GM21423 (cell line): ENCODE measurements at regions not wholly inside any gene's neighbourhood (a gene's known extent, or its start where the extent isn't known, plus 50 kb on each side); places are given as distances from the start of the nearest gene placed in this dataset.

Experiments
- ATAC-seq: cut with Tn5 transposase; IDR thresholded peaks from one replicate; pipeline ENCODE4 v1.9.1; 2021; ENCODE audit warnings: mild to moderate bottlenecking, moderate library complexity; ENCODE audit not compliant: unreplicated experiment

DNA sequence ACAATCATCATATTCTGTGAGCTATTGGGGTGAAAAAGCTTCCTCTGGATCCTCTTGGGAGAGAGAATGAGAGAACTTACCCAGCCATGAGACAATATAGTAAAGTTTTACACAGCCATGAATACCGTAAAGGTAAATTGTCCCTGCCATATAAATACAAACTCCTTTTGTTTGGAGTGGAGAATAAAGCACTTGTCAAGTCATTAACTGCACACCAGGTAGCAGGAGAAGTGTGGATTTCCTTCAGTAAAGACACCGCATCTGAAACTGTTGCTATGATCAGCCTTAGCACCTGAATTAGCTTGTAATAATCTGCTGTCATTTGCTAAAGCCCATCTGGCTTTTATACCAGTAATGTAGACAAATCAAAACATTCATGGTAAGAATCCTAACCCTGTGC, 336.6 kb upstream of the SLCO3A1 start:
- ATAC-seq: no peak

DNA sequence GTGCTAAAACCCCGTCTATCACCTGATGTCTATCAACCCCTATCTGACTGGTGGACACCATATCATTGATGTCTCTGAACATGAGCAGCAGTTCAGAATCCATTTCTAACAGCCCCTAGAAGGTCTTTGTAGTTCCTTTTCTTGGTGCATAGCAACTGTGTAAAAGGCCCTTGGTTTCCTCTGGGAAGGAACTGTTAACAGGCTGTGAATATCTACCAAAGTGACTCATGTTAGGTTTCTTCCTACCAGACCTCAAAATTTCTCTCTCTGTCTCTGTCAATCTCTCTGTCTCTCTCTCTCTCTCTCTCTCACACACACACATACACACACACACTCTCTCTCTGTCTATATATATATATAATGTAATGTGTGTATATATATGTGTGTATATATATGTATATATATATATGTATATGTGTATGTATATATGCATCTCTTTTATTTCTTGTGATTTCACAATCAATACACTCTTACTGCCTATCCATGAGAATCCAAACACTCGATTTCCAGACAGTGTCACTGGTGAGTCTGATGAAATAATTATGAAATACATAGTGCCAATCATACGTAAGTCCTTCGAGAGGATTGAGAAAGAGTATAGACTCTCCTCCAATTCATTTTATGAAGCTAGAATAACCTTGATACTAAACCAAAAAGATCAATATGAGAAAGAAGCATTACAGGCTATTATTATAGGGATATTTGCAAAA, 335.9 kb upstream of the SLCO3A1 start:
- no peak for ATAC-seq

DNA sequence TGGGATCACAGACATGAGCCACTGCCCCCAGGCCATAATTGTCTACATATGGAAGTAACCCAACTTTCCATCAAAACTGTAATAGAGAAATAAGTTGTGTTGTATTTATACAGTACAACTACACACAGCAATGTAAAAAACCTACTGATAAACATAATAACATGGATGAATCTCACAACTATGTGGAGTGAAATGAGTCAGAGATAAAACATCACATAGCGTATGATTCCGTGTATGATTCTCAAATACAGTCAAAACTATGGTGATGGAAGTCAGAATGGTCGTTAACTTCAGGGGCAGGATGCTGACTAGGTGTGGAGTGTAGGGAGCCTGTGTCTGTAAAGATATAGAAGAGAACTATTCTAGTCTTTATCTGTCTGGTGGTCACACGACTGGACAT, 332.7 kb upstream of the SLCO3A1 start:
- ATAC-seq: no peak

DNA sequence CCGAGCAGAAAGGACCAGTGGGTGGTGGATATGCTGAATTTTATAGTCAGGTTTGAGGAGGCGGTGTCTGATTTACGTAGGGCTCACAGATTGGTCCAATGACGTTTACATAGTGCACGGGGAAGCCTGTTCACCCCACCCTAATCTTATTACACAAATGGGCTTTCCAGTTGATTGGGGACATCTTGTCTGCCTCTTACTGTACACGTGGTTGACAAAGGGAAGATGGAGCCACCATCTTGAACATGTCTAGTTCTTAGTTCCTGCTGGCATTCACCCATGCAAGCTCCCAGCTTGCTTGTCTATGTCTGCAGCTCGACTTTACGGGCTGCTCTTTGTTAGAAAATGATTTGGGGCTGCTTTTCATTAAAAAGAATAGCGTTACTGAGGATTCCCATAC, 332.0 kb upstream of the SLCO3A1 start:
- no peak for ATAC-seq

DNA sequence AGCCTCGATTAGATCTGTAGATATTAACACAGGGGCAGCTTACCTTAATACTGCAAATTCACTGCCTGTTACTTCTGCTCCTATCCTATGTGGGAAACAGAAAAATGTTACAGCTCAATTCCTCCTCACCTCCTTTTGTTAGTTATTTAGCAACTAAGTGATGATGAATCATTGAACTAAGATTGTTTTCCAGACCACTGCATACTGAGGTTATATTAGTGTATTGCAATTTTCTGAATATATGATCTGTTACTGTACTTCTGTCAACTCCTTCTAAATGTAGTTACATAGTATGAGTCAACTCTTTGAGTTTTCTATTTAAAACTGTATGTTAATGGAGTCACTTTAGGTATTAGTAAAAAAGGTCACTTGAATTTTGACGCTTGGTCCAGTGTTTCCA, 331.5 kb upstream of the SLCO3A1 start:
- no peak for ATAC-seq

DNA sequence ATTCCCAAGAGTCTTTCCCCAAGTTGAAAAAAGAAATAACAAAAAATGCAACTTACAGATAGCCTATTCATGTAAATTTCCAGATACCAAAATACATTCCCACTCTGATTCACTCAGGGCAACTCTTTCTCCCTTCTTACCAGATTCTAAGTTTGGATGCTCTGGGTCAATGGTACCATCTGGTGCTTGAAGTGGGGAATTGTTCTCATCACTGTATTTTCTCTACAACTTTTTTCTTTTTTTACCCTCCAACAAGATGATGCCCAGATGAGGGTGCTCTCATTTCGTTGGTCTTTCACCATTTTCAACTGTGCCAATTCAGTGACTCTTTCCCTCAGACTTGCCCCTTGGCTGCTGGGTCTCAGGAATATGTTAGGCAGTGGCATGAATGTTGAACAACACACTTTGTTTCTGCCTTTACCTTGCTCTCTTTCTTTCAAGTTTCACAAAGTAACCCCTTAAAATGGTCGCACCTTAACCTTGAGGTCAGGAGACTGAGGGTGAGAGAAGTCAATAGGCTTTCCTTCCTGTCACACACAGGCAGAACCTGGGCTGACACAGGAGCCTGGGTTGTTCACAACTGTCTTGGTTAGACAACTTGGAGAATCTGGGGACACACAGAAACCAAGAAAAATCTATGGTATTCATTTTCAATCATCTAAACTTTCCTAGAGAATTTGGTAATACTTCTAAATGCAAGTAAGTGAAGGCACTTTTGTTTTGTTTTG, 330.7 kb upstream of the SLCO3A1 start:
- ATAC-seq: no peak

DNA sequence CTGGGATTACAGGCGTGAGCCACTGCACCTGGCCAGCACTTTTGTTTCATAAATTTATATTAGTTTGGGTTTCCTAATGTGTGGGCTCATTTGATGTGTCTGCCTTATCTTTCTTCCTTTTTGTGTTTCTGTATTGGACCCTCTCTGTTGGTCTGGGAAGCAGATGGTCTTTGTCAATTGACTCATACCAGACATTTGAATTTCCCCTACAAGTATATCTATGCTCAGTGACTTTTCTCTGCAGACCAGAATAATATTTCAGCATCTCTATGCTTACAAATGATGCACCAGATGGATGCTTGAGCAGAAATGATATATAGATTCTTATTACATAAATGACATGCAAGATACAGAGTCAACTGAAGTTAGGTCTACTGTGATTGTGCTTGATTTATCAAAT, 329.9 kb upstream of the SLCO3A1 start:
- ATAC-seq: no peak

DNA sequence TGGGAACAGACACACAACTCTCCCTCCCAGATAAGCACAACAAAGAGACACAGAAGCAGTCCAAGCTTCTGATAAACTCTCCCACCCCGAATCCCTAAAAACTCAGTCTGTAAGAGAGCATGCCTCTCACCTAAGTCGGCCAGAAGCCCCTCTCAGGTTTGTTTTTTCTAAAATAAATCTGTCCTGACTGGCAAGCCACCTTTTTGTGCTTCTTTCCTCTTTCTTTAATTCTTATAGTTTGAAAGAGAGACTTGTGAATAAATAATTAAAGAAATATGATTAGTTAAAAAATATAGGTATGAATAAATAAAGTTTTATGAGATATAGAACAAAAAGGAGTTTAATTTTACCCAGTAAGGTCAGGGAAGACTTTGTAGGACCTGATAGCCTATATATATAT, 329.0 kb upstream of the SLCO3A1 start:
- no peak for ATAC-seq

DNA sequence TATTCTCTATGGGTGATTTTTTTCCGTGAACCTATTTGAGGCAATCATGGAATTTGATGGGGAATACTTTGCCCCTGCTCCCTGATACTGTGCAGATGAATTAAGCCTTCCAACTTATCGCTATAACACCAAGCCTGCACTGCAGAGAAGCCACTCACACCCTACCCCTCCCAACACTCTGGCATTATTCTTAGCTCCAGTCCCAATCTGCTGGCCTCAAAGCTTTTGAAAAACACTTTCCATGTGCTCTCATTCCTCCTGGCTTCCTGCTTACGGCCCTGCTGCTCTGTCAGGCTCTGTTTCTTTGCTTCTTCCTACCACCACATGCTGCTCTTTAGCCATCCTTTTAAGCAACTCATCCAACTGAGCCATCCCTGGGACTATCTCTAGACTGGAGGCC, 327.8 kb upstream of the SLCO3A1 start:
- ATAC-seq: no peak

DNA sequence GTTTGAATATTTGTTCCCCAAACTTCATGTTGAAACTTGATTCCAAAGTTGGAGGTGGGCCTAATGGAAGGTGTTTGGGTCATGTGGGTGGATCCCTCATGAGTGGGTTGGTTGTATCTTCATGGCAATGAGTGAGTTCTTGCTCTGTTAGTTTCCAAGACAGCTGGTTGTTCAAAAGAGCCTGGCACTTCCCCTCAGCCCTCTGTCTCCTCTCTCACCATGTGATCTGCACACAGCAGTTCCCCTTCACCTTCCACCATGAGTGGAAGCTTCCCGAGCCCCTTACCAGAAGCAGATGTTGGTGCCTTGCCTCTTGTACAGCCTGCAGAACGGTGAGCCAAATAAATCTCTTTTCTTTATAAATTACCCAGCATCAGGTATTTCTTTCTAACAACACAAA, 327.1 kb upstream of the SLCO3A1 start:
- no peak for ATAC-seq

DNA sequence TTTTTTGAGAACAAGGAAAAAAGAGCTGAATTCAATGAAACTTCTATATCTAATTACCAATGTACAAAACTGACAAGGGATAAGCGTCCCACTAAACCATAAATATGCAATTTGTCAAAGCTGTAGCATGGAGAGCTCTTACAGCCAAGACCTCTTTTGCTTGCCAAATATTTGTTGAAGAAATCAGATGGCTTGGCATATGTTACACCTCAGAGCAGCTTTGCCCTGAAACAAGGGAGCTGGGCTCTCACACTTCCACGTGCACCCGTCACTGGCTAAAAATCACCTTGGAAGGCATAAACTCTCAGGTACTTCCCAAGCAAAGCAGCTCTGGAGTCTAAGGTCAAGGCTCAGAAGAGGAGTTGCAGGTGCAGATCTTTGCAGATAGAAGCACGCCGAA, 324.7 kb upstream of the SLCO3A1 start:
- ATAC-seq: no peak

DNA sequence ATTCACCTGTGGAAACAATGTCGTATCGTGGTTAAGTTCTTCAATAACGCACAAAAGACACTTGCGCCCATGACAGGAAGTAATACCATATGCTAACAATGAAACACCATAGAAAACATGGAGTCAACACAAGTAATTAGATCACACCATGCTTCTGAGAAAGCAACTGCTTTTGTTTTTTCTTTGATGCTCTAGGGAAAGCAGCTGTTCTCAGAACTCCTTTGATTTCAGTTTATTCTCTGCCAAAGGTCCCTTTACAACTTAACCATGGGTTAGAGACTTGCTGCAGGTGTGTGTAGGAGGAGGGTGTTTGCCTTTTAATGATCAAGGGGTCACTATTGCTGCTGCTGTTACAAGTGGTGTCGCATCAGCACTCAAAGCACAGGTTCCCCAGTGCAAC, 324.0 kb upstream of the SLCO3A1 start:
- ATAC-seq: no peak

DNA sequence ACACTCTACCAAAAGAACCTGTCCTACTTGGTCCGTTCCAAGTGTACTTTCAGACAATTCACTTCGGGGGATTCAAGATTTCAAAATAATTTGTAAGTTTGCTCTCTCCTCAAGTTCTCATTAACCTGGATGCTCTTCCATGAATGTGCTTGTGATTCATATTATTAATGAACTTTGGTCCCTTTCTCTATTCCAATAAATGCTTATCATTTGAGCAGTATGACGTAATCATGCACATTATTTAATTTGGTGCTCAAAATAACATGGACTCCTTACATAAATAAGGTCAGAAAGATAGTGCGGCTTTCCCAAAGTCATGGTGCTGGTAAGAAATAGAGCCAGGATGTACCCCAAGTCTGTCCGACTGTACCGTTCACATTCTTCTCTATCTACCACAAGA, 323.2 kb upstream of the SLCO3A1 start:
- ATAC-seq: no peak

DNA sequence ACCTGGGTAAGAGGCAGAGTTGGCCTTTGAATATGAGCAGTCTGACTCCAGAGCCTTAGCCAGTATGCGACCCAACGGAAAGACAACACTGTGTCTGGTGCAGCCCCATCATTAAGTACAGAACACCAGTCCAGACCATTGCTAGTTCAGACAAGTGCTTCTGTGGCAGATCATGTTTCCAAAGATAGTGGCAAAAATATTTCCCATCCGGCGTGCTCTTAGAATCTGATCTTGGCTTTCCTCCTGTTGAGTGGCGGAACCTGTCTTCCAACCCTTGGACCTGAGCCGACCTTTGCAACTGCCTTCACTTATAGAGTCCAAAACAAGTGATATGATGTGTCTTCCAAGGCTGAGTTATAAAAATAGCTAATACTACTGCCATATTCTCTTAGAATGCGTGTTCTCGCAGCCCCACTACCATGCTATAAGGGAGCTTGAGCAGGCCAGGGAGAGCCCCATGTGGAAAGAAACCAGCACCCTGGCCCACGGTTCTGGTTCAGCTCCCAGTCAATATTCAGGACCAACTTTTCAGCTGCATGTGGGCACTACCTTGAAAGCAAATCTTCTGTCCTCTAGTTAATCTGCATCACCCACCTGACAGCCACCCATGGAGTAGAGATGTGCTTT, 322.4 kb upstream of the SLCO3A1 start:
- no peak for ATAC-seq

DNA sequence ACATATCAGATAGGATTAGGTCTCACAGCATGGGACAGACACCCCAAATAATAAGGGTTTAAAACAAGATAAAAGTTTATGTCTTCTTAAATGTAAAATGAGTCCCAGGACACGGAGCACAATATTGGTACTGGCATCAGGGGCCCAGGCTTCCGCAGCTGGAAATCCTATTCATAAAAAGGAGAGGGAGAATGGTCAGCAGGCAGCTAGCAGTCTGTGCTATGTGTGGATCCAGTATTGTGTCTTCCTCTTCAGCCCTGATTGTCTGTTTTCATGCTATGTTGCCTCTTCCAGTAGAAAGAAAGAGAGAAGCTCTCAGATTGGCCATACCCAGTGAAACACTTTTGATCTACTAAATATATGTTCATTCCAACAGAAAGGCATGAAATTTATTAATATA, 319.3 kb upstream of the SLCO3A1 start:
- ATAC-seq: no peak

DNA sequence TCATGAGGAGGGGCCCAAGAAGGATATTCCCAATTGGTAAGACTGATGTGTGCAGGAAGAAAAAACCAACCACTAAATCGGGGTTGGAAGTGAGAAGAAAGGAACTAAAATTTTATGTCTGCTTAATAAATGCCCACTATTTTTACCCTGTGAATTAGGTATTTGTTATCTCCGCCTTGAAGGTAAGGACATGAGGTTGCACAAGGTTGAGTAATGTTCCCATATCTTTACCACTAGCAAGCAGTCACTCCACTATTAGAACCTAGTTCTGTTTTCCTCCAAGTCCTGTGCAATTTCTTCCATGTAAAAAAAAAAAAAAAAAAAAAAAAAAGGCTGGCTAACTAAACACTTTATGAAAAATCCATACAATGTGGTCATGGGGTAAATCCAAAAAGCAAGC, 318.5 kb upstream of the SLCO3A1 start:
- no peak for ATAC-seq

DNA sequence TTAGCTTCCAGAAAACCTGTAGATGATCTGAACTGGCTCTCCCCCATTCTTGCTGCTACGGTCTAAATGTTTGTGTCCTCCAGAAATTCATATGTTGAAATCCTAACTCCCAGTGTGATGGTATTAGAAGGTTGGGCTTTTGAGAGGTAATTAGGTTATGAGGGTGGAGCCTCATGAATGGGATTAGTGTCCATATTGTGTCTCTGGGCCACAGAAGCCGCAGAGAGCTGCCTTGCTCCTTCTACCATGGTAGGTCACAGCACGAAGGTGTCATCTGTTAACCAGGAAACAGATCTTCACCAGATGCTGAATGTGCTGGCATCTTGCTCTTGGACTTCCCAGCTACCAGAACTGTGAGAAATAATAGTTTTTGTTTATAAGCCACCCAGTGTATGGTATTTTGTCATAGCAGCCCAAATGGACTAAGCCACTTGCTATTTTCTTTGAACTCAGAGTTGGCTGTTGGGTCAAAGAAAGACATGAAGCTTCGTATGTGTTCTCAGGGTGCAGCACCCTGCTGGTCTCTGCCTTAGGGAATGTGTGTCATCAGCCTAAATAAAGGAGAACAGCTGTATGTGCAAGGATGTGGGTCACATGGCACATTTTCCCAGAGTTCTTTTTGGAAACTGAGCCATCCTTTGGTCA, 317.5 kb upstream of the SLCO3A1 start:
- no peak for ATAC-seq

DNA sequence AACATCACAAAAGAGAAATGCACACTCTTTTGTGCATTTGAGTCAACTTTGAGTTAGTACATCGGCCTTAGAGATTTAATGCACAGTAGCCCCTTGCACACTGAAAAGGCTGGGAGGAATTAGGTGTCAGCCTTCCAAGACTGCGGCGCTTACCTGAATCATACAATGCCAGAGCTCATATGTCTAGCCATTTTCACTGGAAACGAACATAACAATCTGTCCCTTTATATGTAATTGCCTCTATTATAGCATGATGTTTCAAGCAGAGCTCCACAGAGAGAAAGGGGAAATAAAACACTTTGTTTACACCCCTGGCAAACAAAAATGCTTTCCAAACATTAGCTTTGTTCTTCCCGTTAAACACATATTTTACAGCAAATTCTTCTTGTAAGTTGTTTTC, 315.7 kb upstream of the SLCO3A1 start:
- ATAC-seq: no peak

DNA sequence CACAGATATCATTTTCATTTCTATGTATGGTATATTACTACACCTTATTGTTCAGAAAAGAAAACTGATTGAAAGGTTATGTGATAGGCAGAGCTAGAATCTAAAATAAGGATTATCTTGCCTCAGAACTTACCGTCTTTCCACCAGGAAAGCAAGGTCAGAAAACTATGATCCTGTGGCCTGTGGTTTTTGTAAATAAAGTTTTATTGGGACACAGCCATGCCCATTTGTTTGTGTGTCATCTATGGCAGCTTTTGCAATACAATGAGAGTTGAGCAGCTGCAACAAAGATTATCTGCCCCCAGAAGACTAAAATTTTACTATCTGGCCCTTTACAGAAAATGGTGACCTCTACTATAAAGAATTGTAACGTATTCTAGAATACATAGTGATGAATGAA, 314.7 kb upstream of the SLCO3A1 start:
- ATAC-seq: no peak

DNA sequence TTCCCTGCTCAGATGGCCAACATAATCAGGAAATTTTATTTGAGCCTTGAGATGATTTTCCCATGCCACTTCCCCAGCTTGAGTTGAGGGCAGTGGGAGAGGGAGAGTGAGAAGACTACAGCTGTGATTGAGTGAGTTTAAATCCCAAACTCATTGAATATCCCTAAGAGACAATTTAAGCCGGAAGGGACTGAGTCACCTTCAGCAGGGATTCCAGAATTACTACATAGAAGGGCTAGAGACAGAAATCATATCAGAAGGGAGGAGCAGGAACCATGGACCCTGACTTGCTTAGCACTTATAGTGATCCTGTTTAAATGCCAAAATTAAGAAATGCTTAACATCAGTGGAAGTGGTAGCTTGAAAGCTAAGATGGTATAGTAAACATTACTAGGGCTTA, 312.2 kb upstream of the SLCO3A1 start:
- no peak for ATAC-seq

DNA sequence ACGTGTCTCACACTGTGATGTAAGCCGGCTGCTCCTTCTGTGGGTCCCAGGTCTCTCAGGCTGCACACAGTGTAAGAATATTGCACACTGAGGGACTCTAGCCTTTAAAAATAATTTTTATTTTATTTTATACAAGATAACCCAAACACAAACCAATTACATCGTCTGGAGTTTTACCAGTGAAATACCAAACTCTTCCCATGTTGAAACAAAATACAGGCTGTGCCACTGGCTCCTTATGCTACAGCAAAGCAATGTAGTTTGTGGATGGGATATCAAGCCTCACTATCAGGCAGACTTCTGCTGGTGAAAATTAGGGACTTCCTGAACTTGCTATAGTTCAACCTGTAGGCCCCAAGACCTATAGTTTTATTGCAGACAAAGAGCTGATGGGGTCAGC, 311.3 kb upstream of the SLCO3A1 start:
- ATAC-seq: no peak

DNA sequence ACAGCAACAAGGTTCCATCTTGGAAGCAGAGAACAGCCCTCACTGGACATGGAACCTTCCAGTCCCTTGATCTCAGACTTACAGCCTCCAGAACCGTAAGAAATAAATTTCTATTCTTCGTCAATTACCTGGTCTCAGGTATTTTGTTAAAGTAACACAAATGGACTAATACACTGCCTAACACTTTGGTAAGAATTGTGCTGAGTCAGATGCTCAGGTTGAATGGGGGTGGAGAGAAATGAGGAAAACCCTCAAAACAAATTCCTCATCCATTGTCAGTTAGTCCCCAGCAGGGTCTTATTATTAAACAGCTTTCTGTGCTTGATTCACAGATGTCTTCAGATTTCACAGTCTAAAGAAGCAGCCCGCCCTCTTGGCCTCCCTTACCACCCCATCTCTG, 306.2 kb upstream of the SLCO3A1 start:
- ATAC-seq: no peak
